Fibroblast of skin of abdomen (primary cell): ENCODE measurements at regions not wholly inside any gene's neighbourhood (a gene's known extent, or its start where the extent isn't known, plus 50 kb on each side); places are given as distances from the start of the nearest gene placed in this dataset.
"Not testable (repeated sequence)": the region's sequence is repeated elsewhere in the genome, so short reads cannot be mapped to it uniquely, and the experiment has no call there.

ENCODE experiments used
- DNase-seq: peaks from one replicate; pipeline ENCODE4 v3.0.0-alpha.2; 2013

GRCh38 chr6:5836597-5836996 is 170.1 kb downstream of the NRN1 start:
- not testable (repeated sequence) for DNase-seq

DNA sequence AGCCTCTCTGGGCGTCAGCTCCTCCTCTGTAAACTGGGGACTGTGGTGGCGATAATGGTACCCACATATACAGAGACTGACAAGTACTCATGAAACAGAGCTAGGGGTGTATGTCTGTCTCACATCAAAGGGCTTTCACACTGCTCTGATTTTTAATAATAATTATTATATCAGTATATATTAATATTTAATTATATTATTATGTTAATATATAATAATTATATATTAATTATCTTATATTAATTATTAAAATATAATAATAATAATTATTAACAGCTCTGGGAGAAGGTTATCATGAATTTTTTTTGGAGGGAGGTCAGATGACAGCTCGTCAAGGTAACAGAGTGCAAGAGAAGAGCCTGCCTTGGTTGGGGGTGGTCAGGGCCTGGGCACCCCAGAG is 173.6 kb downstream of the NRN1 start:
- DNase-seq, result no peak

DNA sequence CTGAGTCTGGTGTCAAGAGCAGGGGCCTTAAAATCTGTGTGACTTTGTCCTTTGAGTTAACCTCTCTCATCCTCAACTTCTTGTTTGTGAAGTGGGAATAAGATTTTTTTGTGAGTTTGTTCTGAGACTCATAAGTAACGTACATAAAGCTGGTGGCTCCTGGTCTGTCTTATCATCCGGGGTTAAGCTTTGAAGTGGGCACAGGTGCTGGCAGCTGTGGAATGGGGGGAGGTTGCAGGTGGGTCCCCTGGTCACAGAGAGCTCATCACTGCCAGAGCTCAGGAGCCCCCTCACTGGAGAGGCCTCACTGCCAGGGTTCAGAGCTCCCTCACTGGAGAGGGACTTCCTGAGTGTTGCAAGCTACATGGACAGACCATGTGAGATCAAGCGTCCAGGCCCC is 174.1 kb downstream of the NRN1 start:
- DNase-seq, result no peak

GRCh38 chr6:5831219-5831862 is 175.4 kb downstream of the NRN1 start:
- not testable (repeated sequence) for DNase-seq

GRCh38 chr6:5828296-5828695 is 178.4 kb downstream of the NRN1 start:
- DNase-seq, result no peak

GRCh38 chr6:5827056-5827904 is 179.4 kb downstream of the NRN1 start:
- no peak for DNase-seq

GRCh38 chr6:5824382-5824983 is 182.2 kb downstream of the NRN1 start:
- DNase-seq, result not testable (repeated sequence)
